Smooth muscle cell (in vitro differentiated cells): ENCODE measurements at regions not wholly inside any gene's neighbourhood (a gene's known extent, or its start where the extent isn't known, plus 50 kb on each side); places are given as distances from the start of the nearest gene placed in this dataset.

Experiments
- DNase-seq: peaks from one replicate; lab custom pipeline; 2025; ENCODE audit not compliant: unreplicated experiment; lab: John Stamatoyannopoulos, UW
- H2AFZ ChIP-seq: fragments of 200-600 bp; sonication (generic); 2 replicates; pipeline ENCODE4 v1.6.0; 2016; ENCODE audit warnings: antibody characterized with exemption, low read depth, mild to moderate bottlenecking
- H3F3A ChIP-seq: fragments of 200-600 bp; sonication (generic); 2 replicates; pipeline ENCODE4 v1.6.0; 2017; ENCODE audit warnings: antibody characterized with exemption, low read depth
- H3K27ac ChIP-seq: fragments of 200-600 bp; sonication (generic); 2 replicates; pipeline ENCODE4 v1.5.1; 2016; ENCODE audit warnings: low read depth, mild to moderate bottlenecking
- H3K27me3 ChIP-seq: fragments of 200-600 bp; sonication (generic); 2 replicates; pipeline ENCODE4 v1.6.1; 2016; ENCODE audit warnings: low read depth, mild to moderate bottlenecking
- H3K36me3 ChIP-seq: fragments of 200-600 bp; sonication (generic); 2 replicates; pipeline ENCODE4 v1.5.1; 2016; ENCODE audit warnings: low read depth
- H3K4me1 ChIP-seq: fragments of 200-600 bp; sonication (generic); 2 replicates; pipeline ENCODE4 v1.5.1; 2016; ENCODE audit warnings: low read depth
- H3K4me2 ChIP-seq: fragments of 200-600 bp; sonication (generic); 2 replicates; pipeline ENCODE4 v1.6.0; 2016; ENCODE audit warnings: mild to moderate bottlenecking
- H3K4me3 ChIP-seq: fragments of 200-600 bp; sonication (generic); 2 replicates; pipeline ENCODE4 v1.5.1; 2016; ENCODE audit warnings: mild to moderate bottlenecking
- H3K79me2 ChIP-seq: fragments of 200-600 bp; sonication (generic); 2 replicates; pipeline ENCODE4 v1.6.0; 2016; ENCODE audit warnings: low read depth, mild to moderate bottlenecking
- H3K9ac ChIP-seq: fragments of 200-600 bp; sonication (generic); 2 replicates; pipeline ENCODE4 v1.6.0; 2016; ENCODE audit warnings: low read depth
- H3K9me3 ChIP-seq: fragments of 200-600 bp; sonication (generic); replicated peaks from 2 replicates; pipeline ENCODE4 v1.5.1; 2016; ENCODE audit warnings: low read depth
- H4K20me1 ChIP-seq: fragments of 200-600 bp; sonication (generic); 2 replicates; pipeline ENCODE4 v1.6.0; 2016; ENCODE audit warnings: low read depth
- CTCF ChIP-seq: fragments of 200-600 bp; sonication (generic); IDR thresholded peaks from 2 replicates; pipeline ENCODE4 v1.5.1; 2017; ENCODE audit warnings: borderline replicate concordance, mild to moderate bottlenecking, antibody characterized with exemption; ENCODE audit not compliant: insufficient read depth, poor library complexity, severe bottlenecking
- WGBS: methylation state at CpG from one replicate; pipeline ENCODE4 v1.1.7; 2016; ENCODE audit warnings: low lambda C conversion rate; 5-methylcytosine and 5-hydroxymethylcytosine counted together

GRCh38 chr3:187972454-187972853 lies 181.5 kb upstream of the LPP start:
- Histone ChIP-seq H4K20me1 (no peaks in the 10 kb centered on the region), H3K9ac (no peak overlapping the region), H3K4me1 (no peaks in the 10 kb centered on the region), H3K4me2 (no peak overlapping the region), H3K27ac (no peak overlapping the region), H2AFZ (no peak overlapping the region), H3K79me2 (no peaks in the 10 kb centered on the region), H3K9me3 (no peaks in the 10 kb centered on the region), H3K36me3 (no peaks in the 10 kb centered on the region), H3K27me3 (peaks cover 7% of the 10 kb centered on the region), H3F3A (no peaks in the 10 kb centered on the region), H3K4me3 (no peak overlapping the region)
- no peak for DNase-seq
- 76% methylated on average over 3 of the region's 3 CpGs for WGBS
- TF ChIP-seq CTCF, result no peak

GRCh38 chr3:187973977-187974870 lies 179.7 kb upstream of the LPP start:
- Histone ChIP-seq H3K4me2 (no peak overlapping the region), H3K4me1 (no peaks in the 10 kb centered on the region), H2AFZ (no peak overlapping the region), H3K79me2 (no peaks in the 10 kb centered on the region), H3K9ac (no peak overlapping the region), H3K9me3 (no peaks in the 10 kb centered on the region), H3F3A (no peaks in the 10 kb centered on the region), H4K20me1 (no peaks in the 10 kb centered on the region), H3K4me3 (no peak overlapping the region), H3K27ac (no peak overlapping the region), H3K27me3 (peaks cover 7% of the 10 kb centered on the region), H3K36me3 (no peaks in the 10 kb centered on the region)
- DNase-seq, result no peak
- WGBS, result 85% methylated on average over 9 of the region's 9 CpGs
- TF ChIP-seq CTCF, result no peak

GRCh38 chr3:187974871-187975271 lies 179.1 kb upstream of the LPP start:
- Histone ChIP-seq H3K9ac (no peak overlapping the region), H3K27ac (no peak overlapping the region), H3K27me3 (peaks cover 7% of the 10 kb centered on the region), H2AFZ (no peak overlapping the region), H3K36me3 (no peaks in the 10 kb centered on the region), H3K9me3 (no peaks in the 10 kb centered on the region), H3K4me1 (no peaks in the 10 kb centered on the region), H3K4me3 (no peak overlapping the region), H4K20me1 (no peaks in the 10 kb centered on the region), H3K4me2 (no peak overlapping the region), H3F3A (no peaks in the 10 kb centered on the region), H3K79me2 (no peaks in the 10 kb centered on the region)
- no peak for TF ChIP-seq CTCF
- no peak for DNase-seq
- 85% methylated on average over 3 of the region's 3 CpGs for WGBS
